ENCODE measurements at regions not wholly inside any gene's neighbourhood (a gene's known extent, or its start where the extent isn't known, plus 50 kb on each side); places are given as distances from the start of the nearest gene placed in this dataset.

- H2AFZ ChIP-seq = 0 out of 2 replicates have a peak overlapping the region, but pooled peaks have one; percentile 49
- H3K4me1 ChIP-seq (ENCODE audit: insufficient read depth) = no peaks in the 10 kb centered on the region
- Mint-ChIP-seq H3K4me1 (peaks cover 4% of the 10 kb centered on the region; the same call in 2 of the 3 replicates), H3K4me3 (no peak overlapping the region), H3K9me3 (peaks cover 15% of the 10 kb centered on the region; the same call in 1 of the 3 replicates), H3K27ac (no peak overlapping the region), H3K36me3 (ENCODE audit: low read depth) (peaks cover 3% of the 10 kb centered on the region; the same call in 1 of the 3 replicates), H3K27me3 (ENCODE audit: insufficient read depth, low read depth, poor library complexity) (no peaks in the 10 kb centered on the region)
- H3K79me2 ChIP-seq (replicated peaks; ENCODE audit: insufficient read depth) = no peaks in the 10 kb centered on the region
- TF ChIP-seq POLR2AphosphoS5 (IDR thresholded peaks at IDR 0.05; ENCODE audit: low read depth) (no peak), CTCF (conservative IDR thresholded peaks at IDR 0.05; ENCODE audit: low read depth in 2 of 2) (no peak), ZNF114 (CRISPR knock-in tag; IDR thresholded peaks at IDR 0.05) (no peak), REST (IDR thresholded peaks at IDR 0.05; ENCODE audit: unreplicated experiment) (no peak), EZH2phosphoT487 (IDR thresholded peaks at IDR 0.05; ENCODE audit: unreplicated experiment) (no peak), STAT1 (IDR thresholded peaks at IDR 0.05; ENCODE audit: unreplicated experiment) (no peak), ZNF331 (CRISPR knock-in tag; IDR thresholded peaks at IDR 0.05; ENCODE audit: low read depth) (no peak), NANOG (IDR thresholded peaks at IDR 0.05; ENCODE audit: borderline replicate concordance) (no peak), CREB1 (CRISPR knock-in tag; IDR thresholded peaks at IDR 0.05; ENCODE audit: low read depth) (no peak), JUNB (IDR thresholded peaks at IDR 0.05; ENCODE audit: unreplicated experiment) (no peak), EZH2 (IDR thresholded peaks at IDR 0.05; ENCODE audit: low read depth, unreplicated experiment) (no peak)
- no peaks in the 10 kb centered on the region for H4K20me1 ChIP-seq (replicated peaks; ENCODE audit: insufficient read depth)
- ATAC-seq = no peak
- no peaks in the 10 kb centered on the region for H3F3A ChIP-seq (replicated peaks; ENCODE audit: low read depth)
- DNase-seq (ENCODE audit: low spot score) = no peak
- no peaks in the 10 kb centered on the region for H3K27me3 ChIP-seq (ENCODE audit: insufficient read depth)
- no peaks in the 10 kb centered on the region for H3K36me3 ChIP-seq (ENCODE audit: insufficient read depth)
- H3K9me2 ChIP-seq (ENCODE audit: insufficient read depth) = no peaks in the 10 kb centered on the region
- H3K27ac ChIP-seq (ENCODE audit: low read depth) = no peak overlapping the region
- no peak overlapping the region for H3K4me3 ChIP-seq
- no peak overlapping the region for H3K4me2 ChIP-seq
These were observed 965.6 kb downstream of the XPNPEP1 start for GRCh38 chr10:108957681-108958080.

GRCh38 chr10:108956149-108956548 is 967.2 kb downstream of the XPNPEP1 start:
- H3K4me1 ChIP-seq (ENCODE audit: insufficient read depth) = no peaks in the 10 kb centered on the region
- Mint-ChIP-seq H3K27me3 (ENCODE audit: insufficient read depth, low read depth, poor library complexity) (no peaks in the 10 kb centered on the region), H3K4me3 (no peak overlapping the region), H3K4me1 (peaks cover 4% of the 10 kb centered on the region; the same call in 2 of the 3 replicates), H3K9me3 (peaks cover 25% of the 10 kb centered on the region), H3K27ac (no peak overlapping the region), H3K36me3 (ENCODE audit: low read depth) (peaks cover 3% of the 10 kb centered on the region; the same call in 1 of the 3 replicates)
- no peak overlapping the region for H3K4me3 ChIP-seq
- DNase-seq (ENCODE audit: low spot score) = no peak
- H3K27me3 ChIP-seq (ENCODE audit: insufficient read depth) = no peaks in the 10 kb centered on the region
- ATAC-seq = no peak
- H3K36me3 ChIP-seq (ENCODE audit: insufficient read depth) = no peaks in the 10 kb centered on the region
- no peaks in the 10 kb centered on the region for H3K9me2 ChIP-seq (ENCODE audit: insufficient read depth)
- H4K20me1 ChIP-seq (replicated peaks; ENCODE audit: insufficient read depth) = no peaks in the 10 kb centered on the region
- no peaks in the 10 kb centered on the region for H3F3A ChIP-seq (replicated peaks; ENCODE audit: low read depth)
- H3K4me2 ChIP-seq = no peak overlapping the region
- H3K27ac ChIP-seq (ENCODE audit: low read depth) = no peak overlapping the region
- no peak overlapping the region for H2AFZ ChIP-seq
- no peaks in the 10 kb centered on the region for H3K79me2 ChIP-seq (replicated peaks; ENCODE audit: insufficient read depth)
- TF ChIP-seq ZNF331 (CRISPR knock-in tag; IDR thresholded peaks at IDR 0.05; ENCODE audit: low read depth) = no peak
- no peak for TF ChIP-seq CREB1 (CRISPR knock-in tag; IDR thresholded peaks at IDR 0.05; ENCODE audit: low read depth)
- no peak for TF ChIP-seq ETS1 (IDR thresholded peaks at IDR 0.05)
- TF ChIP-seq NANOG (IDR thresholded peaks at IDR 0.05; ENCODE audit: borderline replicate concordance) = no peak

Data from GM23338 (cell line).